ENCODE measurements at regions not wholly inside any gene's neighbourhood (a gene's known extent, or its start where the extent isn't known, plus 50 kb on each side); places are given as distances from the start of the nearest gene placed in this dataset.

GRCh38 chr14:86311151-86311550 is 781.2 kb downstream of the FLRT2 start:
- TF ChIP-seq, protein P1, sequence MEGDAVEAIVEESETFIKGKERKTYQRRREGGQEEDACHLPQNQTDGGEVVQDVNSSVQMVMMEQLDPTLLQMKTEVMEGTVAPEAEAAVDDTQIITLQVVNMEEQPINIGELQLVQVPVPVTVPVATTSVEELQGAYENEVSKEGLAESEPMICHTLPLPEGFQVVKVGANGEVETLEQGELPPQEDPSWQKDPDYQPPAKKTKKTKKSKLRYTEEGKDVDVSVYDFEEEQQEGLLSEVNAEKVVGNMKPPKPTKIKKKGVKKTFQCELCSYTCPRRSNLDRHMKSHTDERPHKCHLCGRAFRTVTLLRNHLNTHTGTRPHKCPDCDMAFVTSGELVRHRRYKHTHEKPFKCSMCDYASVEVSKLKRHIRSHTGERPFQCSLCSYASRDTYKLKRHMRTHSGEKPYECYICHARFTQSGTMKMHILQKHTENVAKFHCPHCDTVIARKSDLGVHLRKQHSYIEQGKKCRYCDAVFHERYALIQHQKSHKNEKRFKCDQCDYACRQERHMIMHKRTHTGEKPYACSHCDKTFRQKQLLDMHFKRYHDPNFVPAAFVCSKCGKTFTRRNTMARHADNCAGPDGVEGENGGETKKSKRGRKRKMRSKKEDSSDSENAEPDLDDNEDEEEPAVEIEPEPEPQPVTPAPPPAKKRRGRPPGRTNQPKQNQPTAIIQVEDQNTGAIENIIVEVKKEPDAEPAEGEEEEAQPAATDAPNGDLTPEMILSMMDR (IDR thresholded peaks at IDR 0.05), result no peak
- no peak for TF ChIP-seq POLR2A (IDR thresholded peaks at IDR 0.05)

Measured in adrenal gland (tissue), 5 donors.